Right lobe of liver (tissue), 6 donors: ENCODE measurements at regions not wholly inside any gene's neighbourhood (a gene's known extent, or its start where the extent isn't known, plus 50 kb on each side); places are given as distances from the start of the nearest gene placed in this dataset.
"Not testable (repeated sequence)": the region's sequence is repeated elsewhere in the genome, so short reads cannot be mapped to it uniquely, and the experiment has no call there.

ENCODE experiments used
- ATAC-seq, 4 donors: fragments of 200-7000 bp; cut with Tn5 transposase; one replicate each; pipeline ENCODE4 v1.9.1; 2020; ENCODE audit warnings: mild to moderate bottlenecking in 4 of 4, moderate library complexity in 4 of 4
- DNase-seq, 3 donors: peaks; one replicate each; pipeline ENCODE4 v3.0.0-alpha.2; 2020
- H3K27ac ChIP-seq, 3 donors: fragments of 200-600 bp; one replicate each; pipeline ENCODE4 v1.8.0; 2022
- H3K27me3 ChIP-seq, 2 donors: fragments of 200-600 bp; one replicate each; pipeline ENCODE4 v1.8.0; 2022
- H3K36me3 ChIP-seq, 4 donors: fragments of 200-600 bp; sonication (generic) in 1 of 4; one replicate each; pipeline versions ENCODE4 v1.5.1 to v1.8.0; 2017 to 2022; ENCODE audit warnings: control low read depth in 1 of 4
- H3K4me1 ChIP-seq, 4 donors: fragments of 200-600 bp; sonication (generic) in 1 of 4; one replicate each; pipeline versions ENCODE4 v1.5.1 to v1.8.0; 2017 to 2022; ENCODE audit warnings: control low read depth in 1 of 4
- H3K4me3 ChIP-seq, 3 donors: fragments of 200-600 bp; one replicate each; pipeline ENCODE4 v1.8.0; 2022
- H3K9me3 ChIP-seq, 4 donors: fragments of 200-600 bp; sonication (generic) in 1 of 4; one replicate each; pipeline versions ENCODE4 v1.5.1 to v1.8.0; 2017 to 2022; ENCODE audit warnings: control low read depth in 1 of 4
- POLR2A ChIP-seq: fragments of 450-650 bp; IDR thresholded peaks from one replicate; pipeline ENCODE4 v1.6.1; 2017; ENCODE audit warnings: antibody characterized with exemption, mild to moderate bottlenecking
- WGBS: methylation state at CpG from one replicate; pipeline ENCODE4 v1.1.6; 2018; ENCODE audit warnings: low coverage, low lambda C conversion rate; ENCODE audit not compliant: insufficient coverage; ENCODE audit errors: missing lambda C conversion rate; 5-methylcytosine and 5-hydroxymethylcytosine counted together
- intact Hi-C, 2 donors: fragments of 100-400 bp; cut with DNase I; formaldehyde crosslinking; loops; one replicate each; pipeline versions ENCODE4 v1.11.2 to v1.14.1; 2022
- TF ChIP-seq, protein P1 (sequence below), 4 donors: fragments of 200-600 bp in 3 of 4; fragments of 450-650 bp in 1 of 4; IDR thresholded peaks; one replicate each; pipeline versions ENCODE4 v1.5.1 to v1.8.0; 2016 to 2022; ENCODE audit warnings: antibody characterized with exemption in 4 of 4, mild to moderate bottlenecking in 2 of 4
- donor health status: DM: no; HTN: yes; CAD: no.
- donor health status: DM: no; HTN: no; CAD: no.
- donor health status: DM: no; HTN: no; CAD: no.
- donor health status: DM: no; HTN: yes; CAD: no.
- donor health status: DM: no; HTN: yes; CAD: no.

GRCh38 chr12:33115716-33116115 lies 219.1 kb upstream of the PKP2 start:
- WGBS, result 7% methylated on average over 2 of the region's 2 CpGs
- no peak for DNase-seq
- Histone ChIP-seq H3K9me3 (no peaks in the 10 kb centered on the region), H3K36me3 (no peaks in the 10 kb centered on the region), H3K4me3 (no peak overlapping the region), H3K27ac (no peak overlapping the region), H3K27me3 (no peaks in the 10 kb centered on the region), H3K4me1 (no peaks in the 10 kb centered on the region)
- no peak for TF ChIP-seq POLR2A
- TF ChIP-seq, protein P1, sequence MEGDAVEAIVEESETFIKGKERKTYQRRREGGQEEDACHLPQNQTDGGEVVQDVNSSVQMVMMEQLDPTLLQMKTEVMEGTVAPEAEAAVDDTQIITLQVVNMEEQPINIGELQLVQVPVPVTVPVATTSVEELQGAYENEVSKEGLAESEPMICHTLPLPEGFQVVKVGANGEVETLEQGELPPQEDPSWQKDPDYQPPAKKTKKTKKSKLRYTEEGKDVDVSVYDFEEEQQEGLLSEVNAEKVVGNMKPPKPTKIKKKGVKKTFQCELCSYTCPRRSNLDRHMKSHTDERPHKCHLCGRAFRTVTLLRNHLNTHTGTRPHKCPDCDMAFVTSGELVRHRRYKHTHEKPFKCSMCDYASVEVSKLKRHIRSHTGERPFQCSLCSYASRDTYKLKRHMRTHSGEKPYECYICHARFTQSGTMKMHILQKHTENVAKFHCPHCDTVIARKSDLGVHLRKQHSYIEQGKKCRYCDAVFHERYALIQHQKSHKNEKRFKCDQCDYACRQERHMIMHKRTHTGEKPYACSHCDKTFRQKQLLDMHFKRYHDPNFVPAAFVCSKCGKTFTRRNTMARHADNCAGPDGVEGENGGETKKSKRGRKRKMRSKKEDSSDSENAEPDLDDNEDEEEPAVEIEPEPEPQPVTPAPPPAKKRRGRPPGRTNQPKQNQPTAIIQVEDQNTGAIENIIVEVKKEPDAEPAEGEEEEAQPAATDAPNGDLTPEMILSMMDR (IDR thresholded peaks at IDR 0.05), result no peak
- intact Hi-C loops, result no loop called here
- ATAC-seq, result no peak

- no peak for TF ChIP-seq POLR2A
- TF ChIP-seq, protein P1 (IDR thresholded peaks at IDR 0.05), result no peak
- Histone ChIP-seq H3K36me3 (no peaks in the 10 kb centered on the region), H3K9me3 (no peaks in the 10 kb centered on the region), H3K4me3 (no peak overlapping the region), H3K27ac (no peak overlapping the region), H3K27me3 (no peaks in the 10 kb centered on the region), H3K4me1 (no peaks in the 10 kb centered on the region)
- DNase-seq (no peak), ATAC-seq (no peak)
- WGBS, result 34% methylated on average over 6 of the region's 6 CpGs
- intact Hi-C loops, result no loop called here
Observed at GRCh38 chr12:33111850-33112249, 215.3 kb upstream of the PKP2 start.

DNA sequence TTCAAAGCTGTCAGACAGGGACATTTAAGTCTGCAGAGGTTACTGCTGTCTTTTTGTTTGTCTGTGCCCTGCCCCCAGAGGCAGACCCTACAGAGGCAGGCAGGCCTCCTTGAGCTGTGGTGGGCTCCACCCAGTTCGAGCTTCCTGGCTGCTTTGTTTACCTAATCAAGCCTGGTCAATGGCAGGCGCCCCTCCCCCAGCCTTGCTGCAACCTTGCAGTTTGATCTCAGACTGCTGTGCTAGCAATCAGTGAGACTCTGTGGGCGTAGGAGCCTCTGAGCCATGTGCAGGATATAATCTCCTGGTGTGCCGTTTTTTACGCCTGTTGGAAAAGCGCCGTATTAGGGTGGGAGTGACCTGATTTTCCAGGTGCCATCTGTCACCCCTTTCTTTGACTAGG lies 211.2 kb upstream of the PKP2 start:
- intact Hi-C loops, ATAC-seq, H3K4me3 ChIP-seq, H3K27ac ChIP-seq, H3K9me3 ChIP-seq, H3K27me3 ChIP-seq, H3K4me1 ChIP-seq, H3K36me3 ChIP-seq, DNase-seq: not testable (repeated sequence)
- no CpG with 5 or more reads among the region's 7 CpGs for WGBS

DNA sequence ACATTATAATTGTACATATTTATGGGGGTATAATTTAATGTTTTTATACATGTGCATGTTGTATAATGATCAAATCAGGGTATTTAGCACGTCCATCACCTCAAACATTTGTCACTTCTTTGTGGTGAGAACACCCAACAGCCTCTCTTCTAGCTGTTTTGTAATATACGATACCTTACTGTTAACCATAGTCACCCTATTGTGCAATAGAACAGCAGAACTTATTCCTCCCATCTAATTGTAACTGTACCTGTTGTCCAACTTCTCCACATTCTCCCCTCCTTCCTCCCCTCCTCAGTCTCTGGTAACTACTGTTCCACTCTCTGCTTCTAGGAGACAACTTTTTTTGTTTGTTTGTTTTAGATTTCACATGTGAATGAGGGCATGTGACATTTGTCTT lies 197.0 kb upstream of the PKP2 start:
- intact Hi-C loops, result no loop called here
- TF ChIP-seq, protein P1 (IDR thresholded peaks at IDR 0.05), result no peak
- no peak for TF ChIP-seq POLR2A
- Histone ChIP-seq H3K36me3 (no peaks in the 10 kb centered on the region), H3K4me1 (no peaks in the 10 kb centered on the region), H3K4me3 (no peak overlapping the region), H3K27ac (no peak overlapping the region), H3K9me3 (no peaks in the 10 kb centered on the region), H3K27me3 (no peaks in the 10 kb centered on the region)
- ATAC-seq (no peak), DNase-seq (no peak)
- WGBS, result 49% methylated on average over 2 of the region's 2 CpGs

GRCh38 chr12:33087876-33088275 lies 191.3 kb upstream of the PKP2 start:
- H3K27ac ChIP-seq, H3K4me1 ChIP-seq, H3K4me3 ChIP-seq, ATAC-seq, DNase-seq, H3K9me3 ChIP-seq, H3K27me3 ChIP-seq, intact Hi-C loops, H3K36me3 ChIP-seq: not testable (repeated sequence)
- whole genome bisulfite sequencing, result 56% methylated on average over 1 of the region's 1 CpG

DNA sequence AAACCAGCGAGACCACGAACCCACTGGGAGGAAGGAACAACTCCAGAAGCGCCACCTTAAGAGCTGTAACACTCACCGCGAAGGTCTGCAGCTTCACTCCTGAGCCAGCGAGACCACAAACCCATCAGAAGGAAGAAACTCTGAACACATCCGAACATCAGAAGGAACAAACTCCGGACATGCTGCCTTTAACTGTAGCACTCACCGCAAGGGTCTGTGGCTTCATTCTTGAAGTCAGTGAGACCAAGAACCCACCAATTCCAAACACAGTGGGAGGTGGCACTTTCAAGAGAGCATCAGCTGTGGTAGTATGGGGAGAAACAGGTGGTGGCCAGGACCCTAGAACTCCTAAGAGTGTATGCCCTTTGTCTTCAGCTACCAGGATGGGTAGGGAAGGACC lies 179.8 kb upstream of the PKP2 start:
- ATAC-seq, intact Hi-C loops, H3K4me1 ChIP-seq, DNase-seq, H3K9me3 ChIP-seq, H3K27ac ChIP-seq, H3K36me3 ChIP-seq, H3K4me3 ChIP-seq, H3K27me3 ChIP-seq: not testable (repeated sequence)
- 39% methylated on average over 6 of the region's 9 CpGs for WGBS

DNA sequence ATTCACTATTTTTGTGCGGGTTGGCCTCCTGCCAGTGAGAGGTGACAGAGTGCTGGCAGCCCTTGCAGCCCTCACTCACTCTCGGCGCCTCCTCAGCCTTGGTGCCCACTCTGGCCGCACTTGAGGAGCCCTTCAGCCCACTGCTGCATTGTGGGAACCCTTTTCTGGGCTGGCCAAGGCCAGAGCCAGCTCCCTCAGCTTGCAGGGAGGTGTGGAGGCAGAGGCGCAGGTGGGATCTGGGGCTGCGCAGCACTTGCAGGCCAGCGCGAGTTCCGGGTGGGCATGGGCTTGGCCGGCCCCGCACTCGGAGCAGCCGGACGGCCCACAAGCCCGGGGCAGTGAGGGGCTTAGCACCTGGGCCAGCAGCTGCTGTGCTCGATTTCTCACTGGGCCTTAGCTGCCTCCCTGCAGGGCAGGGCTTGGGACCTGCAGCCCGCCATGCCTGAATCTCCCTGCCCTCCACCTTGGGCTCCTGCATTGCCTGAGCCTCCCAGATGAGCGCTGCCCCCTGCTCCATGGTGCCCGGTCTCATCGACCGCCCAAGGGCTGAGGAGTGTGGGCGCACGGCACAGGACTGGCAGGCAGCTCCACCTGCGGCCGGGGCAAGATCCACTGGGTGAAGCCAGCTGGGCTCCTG lies 178.7 kb upstream of the PKP2 start:
- DNase-seq, H3K9me3 ChIP-seq, H3K27ac ChIP-seq, ATAC-seq, H3K4me1 ChIP-seq, H3K27me3 ChIP-seq, intact Hi-C loops, H3K36me3 ChIP-seq, H3K4me3 ChIP-seq: not testable (repeated sequence)
- no CpG with 5 or more reads among the region's 25 CpGs for WGBS
